ENCODE measurements at regions not wholly inside any gene's neighbourhood (a gene's known extent, or its start where the extent isn't known, plus 50 kb on each side); places are given as distances from the start of the nearest gene placed in this dataset.

DNA sequence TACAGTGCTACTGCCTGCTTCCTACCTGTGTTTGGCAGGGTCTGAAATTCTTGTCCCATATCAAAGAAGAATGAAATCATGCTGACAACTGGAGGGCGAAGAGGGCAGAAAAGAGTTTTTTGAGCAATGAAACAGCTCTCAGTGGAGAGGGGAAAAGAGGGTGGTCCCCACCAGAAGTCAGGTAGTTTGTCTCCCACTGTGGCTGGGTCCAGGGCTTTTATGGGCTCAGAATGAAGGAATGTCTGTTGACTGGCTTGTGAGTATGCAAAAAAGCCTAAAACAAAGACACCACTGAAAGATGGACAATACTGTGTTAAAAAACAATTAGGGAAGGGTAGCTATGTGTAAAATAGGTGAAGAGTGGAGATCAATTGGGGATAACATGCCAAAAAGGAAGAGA is 115.0 kb downstream of the ADAM29 start:
- Histone ChIP-seq H3K4me1 (peaks cover 0 to 12% (median 2%) of the 10 kb centered on the region in 4 donors), H3K36me3 (no peaks in the 10 kb centered on the region), H3K27ac (no peak overlapping the region), H3K4me3 (no peak overlapping the region), H3K27me3 (no peaks in the 10 kb centered on the region), H3K9me3 (no peaks in the 10 kb centered on the region)
- TF ChIP-seq, protein P1, sequence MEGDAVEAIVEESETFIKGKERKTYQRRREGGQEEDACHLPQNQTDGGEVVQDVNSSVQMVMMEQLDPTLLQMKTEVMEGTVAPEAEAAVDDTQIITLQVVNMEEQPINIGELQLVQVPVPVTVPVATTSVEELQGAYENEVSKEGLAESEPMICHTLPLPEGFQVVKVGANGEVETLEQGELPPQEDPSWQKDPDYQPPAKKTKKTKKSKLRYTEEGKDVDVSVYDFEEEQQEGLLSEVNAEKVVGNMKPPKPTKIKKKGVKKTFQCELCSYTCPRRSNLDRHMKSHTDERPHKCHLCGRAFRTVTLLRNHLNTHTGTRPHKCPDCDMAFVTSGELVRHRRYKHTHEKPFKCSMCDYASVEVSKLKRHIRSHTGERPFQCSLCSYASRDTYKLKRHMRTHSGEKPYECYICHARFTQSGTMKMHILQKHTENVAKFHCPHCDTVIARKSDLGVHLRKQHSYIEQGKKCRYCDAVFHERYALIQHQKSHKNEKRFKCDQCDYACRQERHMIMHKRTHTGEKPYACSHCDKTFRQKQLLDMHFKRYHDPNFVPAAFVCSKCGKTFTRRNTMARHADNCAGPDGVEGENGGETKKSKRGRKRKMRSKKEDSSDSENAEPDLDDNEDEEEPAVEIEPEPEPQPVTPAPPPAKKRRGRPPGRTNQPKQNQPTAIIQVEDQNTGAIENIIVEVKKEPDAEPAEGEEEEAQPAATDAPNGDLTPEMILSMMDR (IDR thresholded peaks at IDR 0.05) = no peak
- intact Hi-C loops (cut with DNase I; ENCODE audit: low total_unique reads) = no loop called here
- DNase-seq = no peak

DNA sequence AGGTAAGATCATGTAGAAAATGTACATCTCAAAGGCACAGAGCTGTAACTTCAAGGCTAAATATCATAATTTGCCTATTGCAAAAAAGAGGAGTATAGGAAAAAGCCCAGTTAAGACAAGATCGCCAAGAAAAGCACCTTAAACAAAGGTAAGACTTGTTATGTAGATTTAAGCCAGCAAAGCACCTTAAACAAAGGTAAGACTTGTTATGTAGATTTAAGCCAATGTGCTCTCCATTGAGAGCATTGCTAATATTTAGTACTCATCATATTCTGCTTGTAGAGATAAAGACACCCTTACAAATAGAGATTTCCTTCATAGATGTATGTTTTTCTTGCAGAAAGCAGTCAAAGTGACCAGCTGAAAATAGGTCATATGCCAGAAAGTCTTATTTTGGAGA is 115.8 kb downstream of the ADAM29 start:
- no peak overlapping the region for H3K4me3 ChIP-seq
- H3K4me1 ChIP-seq = peaks cover 0 to 12% (median 2%) of the 10 kb centered on the region in 4 donors
- H3K36me3 ChIP-seq = no peaks in the 10 kb centered on the region
- H3K27ac ChIP-seq = no peak overlapping the region
- no peaks in the 10 kb centered on the region for H3K9me3 ChIP-seq
- intact Hi-C loops (cut with DNase I; ENCODE audit: low total_unique reads) = no loop called here
- TF ChIP-seq, protein P1 (IDR thresholded peaks at IDR 0.05) = no peak
- H3K27me3 ChIP-seq = no peaks in the 10 kb centered on the region
- DNase-seq = no peak

DNA sequence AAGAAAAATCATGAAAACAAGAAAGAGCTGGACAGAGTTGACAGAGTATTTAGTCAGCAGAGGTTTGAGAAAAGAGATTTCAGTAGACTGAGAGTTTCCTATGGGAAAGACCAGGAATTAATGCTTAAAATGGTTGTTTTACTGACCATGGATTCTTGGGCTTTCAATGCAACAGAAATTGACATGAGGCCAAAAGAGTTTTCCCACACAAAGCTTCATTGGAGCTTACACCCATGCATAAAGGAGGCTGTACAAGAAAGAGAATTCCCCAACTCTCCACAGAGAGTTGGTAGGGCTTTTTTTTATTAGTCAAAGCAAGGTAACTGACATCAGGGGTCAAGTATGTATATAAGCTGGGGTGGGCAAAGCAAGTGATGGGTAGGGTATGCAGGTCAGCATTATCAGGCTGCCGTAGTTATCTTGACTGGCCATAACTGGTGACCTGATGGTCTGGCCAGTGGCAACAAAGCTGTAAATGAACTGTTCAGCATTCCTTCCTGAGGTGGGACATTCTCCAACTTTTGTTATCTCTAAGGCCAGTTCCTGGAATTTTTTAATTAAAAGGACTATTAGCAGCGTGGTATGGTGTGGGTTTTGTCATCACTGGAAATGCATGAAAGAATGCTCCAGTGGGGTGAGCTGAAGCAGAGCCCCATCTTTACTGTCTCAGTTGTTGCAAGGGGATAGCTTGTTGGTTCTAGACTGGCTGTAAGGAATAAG is 117.0 kb downstream of the ADAM29 start:
- no peak overlapping the region for H3K27ac ChIP-seq
- no peaks in the 10 kb centered on the region for H3K36me3 ChIP-seq
- DNase-seq = no peak
- peaks cover 0 to 12% (median 2%) of the 10 kb centered on the region in 4 donors for H3K4me1 ChIP-seq
- TF ChIP-seq, protein P1 (IDR thresholded peaks at IDR 0.05) = no peak
- H3K4me3 ChIP-seq = no peak overlapping the region
- intact Hi-C loops (cut with DNase I; ENCODE audit: low total_unique reads) = no loop called here
- no peaks in the 10 kb centered on the region for H3K27me3 ChIP-seq
- no peaks in the 10 kb centered on the region for H3K9me3 ChIP-seq

DNA sequence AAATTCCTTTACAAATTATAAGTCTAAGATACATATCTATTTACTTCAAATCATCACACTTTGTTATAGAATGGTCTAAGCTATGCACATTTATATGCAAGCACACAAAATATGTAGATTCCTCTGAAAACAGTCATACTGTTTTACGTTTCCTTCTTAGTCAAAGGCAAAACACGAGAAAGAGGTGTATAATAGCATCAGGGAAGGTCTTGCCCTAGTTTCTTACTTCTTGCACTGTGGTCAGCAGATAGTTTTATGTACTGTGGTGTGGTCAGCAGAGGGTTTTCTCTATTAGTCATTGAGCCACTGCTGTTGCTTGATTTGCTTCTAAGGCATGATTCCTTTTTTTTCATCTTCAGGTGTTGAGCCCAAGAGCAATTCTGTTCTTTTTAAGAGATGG is 117.7 kb downstream of the ADAM29 start:
- H3K27ac ChIP-seq = no peak overlapping the region
- no peak overlapping the region for H3K4me3 ChIP-seq
- no peaks in the 10 kb centered on the region for H3K27me3 ChIP-seq
- DNase-seq = no peak
- no peaks in the 10 kb centered on the region for H3K36me3 ChIP-seq
- peaks cover 0 to 12% (median 2%) of the 10 kb centered on the region in 4 donors for H3K4me1 ChIP-seq
- intact Hi-C loops (cut with DNase I; ENCODE audit: low total_unique reads) = no loop called here
- no peaks in the 10 kb centered on the region for H3K9me3 ChIP-seq
- TF ChIP-seq, protein P1 (IDR thresholded peaks at IDR 0.05) = no peak

DNA sequence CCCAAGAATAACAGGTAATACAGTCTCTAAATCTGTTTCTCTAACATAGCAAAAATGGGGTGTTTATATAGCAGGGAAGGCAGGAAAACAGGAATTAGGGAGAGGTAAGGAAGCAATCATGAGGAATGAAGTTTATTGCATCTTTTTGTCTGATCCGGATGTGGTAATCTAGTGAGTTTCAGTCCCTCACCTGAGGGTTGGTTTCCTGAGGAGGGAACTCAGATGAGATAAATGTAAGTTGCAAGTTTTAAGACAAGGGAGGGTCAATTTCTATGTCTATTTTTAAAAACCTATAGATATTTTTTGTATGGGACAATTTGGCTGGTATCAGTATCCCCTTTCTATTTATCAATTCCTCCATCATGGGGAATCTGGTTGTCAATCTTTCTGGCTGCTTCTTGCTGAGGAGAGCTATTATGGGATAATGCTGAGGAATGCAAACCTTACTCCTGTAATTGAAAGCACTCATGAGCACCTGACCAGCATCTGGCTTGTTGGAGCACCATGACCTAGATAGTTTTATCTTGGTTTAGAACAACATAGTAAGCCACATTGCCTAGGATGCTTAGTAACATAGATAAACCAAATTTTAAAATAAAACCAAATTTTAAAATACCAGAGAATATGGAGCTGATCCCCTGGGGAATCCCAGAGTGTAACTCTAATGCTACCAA is 130.1 kb downstream of the ADAM29 start:
- intact Hi-C loops (cut with DNase I; ENCODE audit: low total_unique reads) = no loop called here
- Histone ChIP-seq H3K9me3 (peaks cover 0 to 6% (median 0%) of the 10 kb centered on the region in 3 donors), H3K27ac (no peak overlapping the region), H3K4me1 (peaks cover 0 to 13% (median 3%) of the 10 kb centered on the region in 4 donors), H3K27me3 (no peaks in the 10 kb centered on the region), H3K36me3 (no peaks in the 10 kb centered on the region), H3K4me3 (no peak overlapping the region)
- DNase-seq = no peak
- TF ChIP-seq, protein P1 (IDR thresholded peaks at IDR 0.05) = no peak
